ENCODE measurements at regions not wholly inside any gene's neighbourhood (a gene's known extent, or its start where the extent isn't known, plus 50 kb on each side); places are given as distances from the start of the nearest gene placed in this dataset.
"Not testable (repeated sequence)": the region's sequence is repeated elsewhere in the genome, so short reads cannot be mapped to it uniquely, and the experiment has no call there.

GRCh38 chr3:157906627-157907026 lies 199.6 kb downstream of the SHOX2 start:
- no peak for DNase-seq (ENCODE audit: extremely low spot score)
- no peaks in the 10 kb centered on the region for H3K36me3 ChIP-seq
- TF ChIP-seq POLR2AphosphoS5 (IDR thresholded peaks at IDR 0.05) (no peak), EP300 (IDR thresholded peaks at IDR 0.05) (no peak), POLR2A (IDR thresholded peaks at IDR 0.05; ENCODE audit: low read depth) (no peak), CTCF (IDR thresholded peaks at IDR 0.05) (no peak)
- intact Hi-C loops (cut with DNase I), result no loop called here
- H3K27me3 ChIP-seq, result no peaks in the 10 kb centered on the region
- peaks cover 0 to 16% (median 4%) of the 10 kb centered on the region in 4 donors for H3K9me3 ChIP-seq
- H3K27ac ChIP-seq (replicated peaks in 1 of 4), result no peak overlapping the region
- H3K4me1 ChIP-seq, result no peaks in the 10 kb centered on the region
- no peak overlapping the region for H3K4me3 ChIP-seq

- no peaks in the 10 kb centered on the region for H3K36me3 ChIP-seq
- no peaks in the 10 kb centered on the region for H3K27me3 ChIP-seq
- no peak overlapping the region for H3K4me3 ChIP-seq
- intact Hi-C loops (cut with DNase I), result no loop called here
- no peak for DNase-seq (ENCODE audit: extremely low spot score)
- H3K4me1 ChIP-seq, result no peaks in the 10 kb centered on the region
- WGBS, result 92% methylated on average over 1 of the region's 1 CpG
- H3K9me3 ChIP-seq, result peaks cover 0 to 16% (median 4%) of the 10 kb centered on the region in 4 donors
- H3K27ac ChIP-seq (replicated peaks in 1 of 4), result no peak overlapping the region
- TF ChIP-seq EP300 (IDR thresholded peaks at IDR 0.05) (no peak), POLR2AphosphoS5 (IDR thresholded peaks at IDR 0.05) (no peak), POLR2A (IDR thresholded peaks at IDR 0.05; ENCODE audit: low read depth) (no peak), CTCF (IDR thresholded peaks at IDR 0.05) (no peak)
These were observed 200.3 kb downstream of the SHOX2 start for GRCh38 chr3:157905885-157906284.

DNA sequence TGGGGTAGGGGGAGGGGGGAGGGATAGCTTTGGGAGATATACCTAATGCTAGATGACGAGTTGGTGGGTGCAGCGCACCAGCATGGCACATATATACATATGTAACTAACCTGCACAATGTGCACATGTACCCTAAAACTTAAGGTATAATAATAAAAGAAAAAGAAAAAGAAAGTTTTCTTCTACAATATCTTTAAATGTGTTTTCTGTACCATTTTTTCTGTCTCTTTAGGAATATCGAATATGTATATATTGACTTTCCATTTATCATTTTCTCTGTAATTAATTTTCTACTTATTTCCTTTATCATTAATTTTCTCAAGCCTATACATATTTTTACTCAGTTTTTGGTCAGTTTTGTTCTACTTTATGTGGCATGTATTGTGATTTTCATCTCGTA lies 203.5 kb downstream of the SHOX2 start:
- H3K4me1 ChIP-seq; DNase-seq (ENCODE audit: extremely low spot score); H3K27me3 ChIP-seq; intact Hi-C loops (cut with DNase I); H3K36me3 ChIP-seq; H3K27ac ChIP-seq (replicated peaks in 1 of 4); H3K4me3 ChIP-seq: not testable (repeated sequence)
- peaks cover 0 to 16% (median 4%) of the 10 kb centered on the region in 4 donors for H3K9me3 ChIP-seq
- WGBS, result 96% methylated on average over 4 of the region's 4 CpGs

GRCh38 chr3:157888040-157888439 lies 218.2 kb downstream of the SHOX2 start:
- no peaks in the 10 kb centered on the region for H3K9me3 ChIP-seq

GRCh38 chr3:157876556-157876955 lies 229.7 kb downstream of the SHOX2 start:
- no peak for DNase-seq (ENCODE audit: extremely low spot score)
- intact Hi-C loops (cut with DNase I), result no loop called here
- TF ChIP-seq CTCF (IDR thresholded peaks at IDR 0.05) (no peak), POLR2A (IDR thresholded peaks at IDR 0.05; ENCODE audit: low read depth) (no peak), EP300 (IDR thresholded peaks at IDR 0.05) (no peak), POLR2AphosphoS5 (IDR thresholded peaks at IDR 0.05) (no peak)
- Histone ChIP-seq H3K36me3 (no peaks in the 10 kb centered on the region), H3K27me3 (no peaks in the 10 kb centered on the region), H3K4me1 (no peaks in the 10 kb centered on the region), H3K9me3 (peaks cover 0 to 28% (median 4%) of the 10 kb centered on the region in 4 donors), H3K4me3 (no peak overlapping the region), H3K27ac (replicated peaks in 1 of 4) (no peak overlapping the region)
- 79% methylated on average over 2 of the region's 2 CpGs for WGBS

More at GRCh38 chr3:157888040-157888439, 218.2 kb downstream of the SHOX2 start:
- H3K4me3 ChIP-seq, result no peak overlapping the region
- no peaks in the 10 kb centered on the region for H3K4me1 ChIP-seq
- no peaks in the 10 kb centered on the region for H3K36me3 ChIP-seq
- no peaks in the 10 kb centered on the region for H3K27me3 ChIP-seq
- TF ChIP-seq EP300 (IDR thresholded peaks at IDR 0.05) (no peak), CTCF (IDR thresholded peaks at IDR 0.05) (no peak), POLR2A (IDR thresholded peaks at IDR 0.05; ENCODE audit: low read depth) (no peak), POLR2AphosphoS5 (IDR thresholded peaks at IDR 0.05) (no peak)
- DNase-seq (ENCODE audit: extremely low spot score), result no peak
- no peak overlapping the region for H3K27ac ChIP-seq (replicated peaks in 1 of 4)
- WGBS, result 91% methylated on average over 1 of the region's 1 CpG
- intact Hi-C loops (cut with DNase I), result no loop called here
